NCI-H226 (cell line): ENCODE measurements at regions not wholly inside any gene's neighbourhood (a gene's known extent, or its start where the extent isn't known, plus 50 kb on each side); places are given as distances from the start of the nearest gene placed in this dataset.

ENCODE experiments used
- DNase-seq: peaks from one replicate; pipeline ENCODE4 v3.0.0-alpha.2; 2015

GRCh38 chr18:22114526-22115321 is 54.7 kb upstream of the GATA6 start:
- DNase-seq: no peak

GRCh38 chr18:22115573-22115972 is 53.8 kb upstream of the GATA6 start:
- DNase-seq: no peak
